Gastrocnemius medialis (tissue), 4 donors: ENCODE measurements at regions not wholly inside any gene's neighbourhood (a gene's known extent, or its start where the extent isn't known, plus 50 kb on each side); places are given as distances from the start of the nearest gene placed in this dataset.

Source experiments
- ATAC-seq, 2 donors: fragments of 150-250 bp; one replicate each; pipeline ENCODE4 v1.9.1; 2016
- DNase-seq, 2 donors: peaks; one replicate each; pipeline ENCODE4 v3.0.0-alpha.2; 2019
- H3K27ac ChIP-seq, 4 donors: fragments of 200-600 bp; sonication (generic); 1 replicate in 1 of 4; 2 replicates in 3 of 4; pipeline ENCODE4 v1.5.1; 2016 to 2018; ENCODE audit warnings: mild to moderate bottlenecking in 2 of 4, moderate library complexity in 1 of 4
- H3K27me3 ChIP-seq, 3 donors: fragments of 200-600 bp; sonication (generic) in 2 of 3; 1 replicate in 1 of 3; 2 replicates in 2 of 3; pipeline versions ENCODE4 v1.5.1 to v1.6.0; 2016 to 2019; ENCODE audit warnings: mild to moderate bottlenecking in 1 of 3, moderate library complexity in 1 of 3
- H3K36me3 ChIP-seq, 2 donors: fragments of 200-600 bp; sonication (generic) in 1 of 2; one replicate each; pipeline ENCODE4 v1.5.1; 2017 to 2018
- H3K4me1 ChIP-seq, 2 donors: fragments of 200-600 bp; sonication (generic) in 1 of 2; one replicate each; pipeline ENCODE4 v1.5.1; 2016 to 2017; ENCODE audit warnings: mild to moderate bottlenecking in 2 of 2
- H3K4me3 ChIP-seq, 4 donors: fragments of 200-600 bp; sonication (generic) in 3 of 4; 1 replicate in 1 of 4; 2 replicates in 3 of 4; pipeline ENCODE4 v1.5.1; 2016 to 2019; ENCODE audit warnings: mild to moderate bottlenecking in 2 of 4
- H3K9me3 ChIP-seq, 3 donors: fragments of 200-600 bp; sonication (generic) in 2 of 3; 1 replicate in 1 of 3; 2 replicates in 2 of 3; pipeline ENCODE4 v1.5.1; 2016 to 2019
- CTCF ChIP-seq, 5 experiments: fragments of 450-650 bp in 3 of 5; fragments of 200-600 bp in 2 of 5; sonication (generic) in 2 of 5; IDR thresholded peaks in 4 of 5; conservative IDR thresholded peaks in 1 of 5; 1 replicate in 4 of 5; 2 replicates in 1 of 5; pipeline ENCODE4 v1.5.1; 2016 to 2019; ENCODE audit warnings: antibody characterized with exemption in 5 of 5, mild to moderate bottlenecking in 3 of 5, moderate library complexity in 3 of 5
- POLR2A ChIP-seq, 2 donors: fragments of 450-650 bp; IDR thresholded peaks; one replicate each; pipeline ENCODE4 v1.6.1; 2017; ENCODE audit warnings: antibody characterized with exemption in 2 of 2, mild to moderate bottlenecking in 2 of 2, moderate library complexity in 2 of 2
- in situ Hi-C, 4 donors: fragments of 200-750 bp; cut with MboI; loops; one replicate each; pipeline versions ENCODE4 v1.15.0 to v1.8.0; 2017; ENCODE audit warnings: low sequenced_read_pairs in 4 of 4
- intact Hi-C: fragments of 100-400 bp; cut with DNase I; formaldehyde crosslinking; loops from one replicate; pipeline ENCODE4 v1.15.1; 2023; ENCODE audit warnings: low total_unique reads

GRCh38 chr13:37492075-37492474 is 106.5 kb downstream of the POSTN start:
- ATAC-seq, result no peak
- no peaks in the 10 kb centered on the region for H3K27me3 ChIP-seq
- in situ Hi-C loops, result no loop called here
- no peaks in the 10 kb centered on the region for H3K36me3 ChIP-seq
- H3K27ac ChIP-seq, result no peak overlapping the region
- H3K4me3 ChIP-seq, result no peak overlapping the region
- H3K4me1 ChIP-seq, result no peaks in the 10 kb centered on the region
- no peak for TF ChIP-seq CTCF (IDR thresholded peaks at IDR 0.05 in 4 of 5, conservative IDR thresholded peaks at IDR 0.05 in 1 of 5)
- TF ChIP-seq POLR2A (IDR thresholded peaks at IDR 0.05), result no peak
- intact Hi-C loops, result no loop called here
- H3K9me3 ChIP-seq, result no peaks in the 10 kb centered on the region
- no peak for DNase-seq

GRCh38 chr13:37491661-37492060 is 106.9 kb downstream of the POSTN start:
- intact Hi-C loops (no loop called here), in situ Hi-C loops (no loop called here)

GRCh38 chr13:37490176-37490779 is 108.3 kb downstream of the POSTN start:
- H3K9me3 ChIP-seq, result no peaks in the 10 kb centered on the region
- no peak for ATAC-seq
- no peak overlapping the region for H3K4me3 ChIP-seq
- intact Hi-C loops, result no loop called here
- no peak for TF ChIP-seq POLR2A (IDR thresholded peaks at IDR 0.05)
- no peak for TF ChIP-seq CTCF (IDR thresholded peaks at IDR 0.05 in 4 of 5, conservative IDR thresholded peaks at IDR 0.05 in 1 of 5)
- no peaks in the 10 kb centered on the region for H3K36me3 ChIP-seq
- H3K27ac ChIP-seq, result no peak overlapping the region
- in situ Hi-C loops, result no loop called here
- H3K27me3 ChIP-seq, result no peaks in the 10 kb centered on the region
- H3K4me1 ChIP-seq, result no peaks in the 10 kb centered on the region
- DNase-seq, result no peak

More at GRCh38 chr13:37491661-37492060, 106.9 kb downstream of the POSTN start:
- no peak for DNase-seq
- TF ChIP-seq POLR2A (IDR thresholded peaks at IDR 0.05), result no peak
- no peak for TF ChIP-seq CTCF (IDR thresholded peaks at IDR 0.05 in 4 of 5, conservative IDR thresholded peaks at IDR 0.05 in 1 of 5)
- H3K36me3 ChIP-seq, result no peaks in the 10 kb centered on the region
- no peak overlapping the region for H3K27ac ChIP-seq
- no peak for ATAC-seq
- no peaks in the 10 kb centered on the region for H3K9me3 ChIP-seq
- no peaks in the 10 kb centered on the region for H3K4me1 ChIP-seq
- H3K27me3 ChIP-seq, result no peaks in the 10 kb centered on the region
- H3K4me3 ChIP-seq, result no peak overlapping the region

GRCh38 chr13:37488726-37489125 is 109.8 kb downstream of the POSTN start:
- in situ Hi-C loops, result no loop called here
- Histone ChIP-seq H3K4me3 (no peak overlapping the region), H3K36me3 (no peaks in the 10 kb centered on the region), H3K27me3 (no peaks in the 10 kb centered on the region), H3K4me1 (no peaks in the 10 kb centered on the region), H3K9me3 (no peaks in the 10 kb centered on the region), H3K27ac (no peak overlapping the region)
- DNase-seq (no peak), ATAC-seq (no peak)
- intact Hi-C loops, result no loop called here
- TF ChIP-seq CTCF (IDR thresholded peaks at IDR 0.05 in 4 of 5, conservative IDR thresholded peaks at IDR 0.05 in 1 of 5) (no peak), POLR2A (IDR thresholded peaks at IDR 0.05) (no peak)

- TF ChIP-seq CTCF (IDR thresholded peaks at IDR 0.05 in 4 of 5, conservative IDR thresholded peaks at IDR 0.05 in 1 of 5), result no peak
- no peak for TF ChIP-seq POLR2A (IDR thresholded peaks at IDR 0.05)
These were observed 112.3 kb downstream of the POSTN start for GRCh38 chr13:37486171-37486681.

More at GRCh38 chr13:37486171-37486681, 112.3 kb downstream of the POSTN start:
- no peak for DNase-seq
- in situ Hi-C loops (no loop called here), intact Hi-C loops (no loop called here)
- Histone ChIP-seq H3K27me3 (no peaks in the 10 kb centered on the region), H3K27ac (no peak overlapping the region), H3K36me3 (no peaks in the 10 kb centered on the region), H3K9me3 (no peaks in the 10 kb centered on the region), H3K4me1 (no peaks in the 10 kb centered on the region), H3K4me3 (no peak overlapping the region)
- no peak for ATAC-seq
